HG03342 (cell line): ENCODE measurements at regions not wholly inside any gene's neighbourhood (a gene's known extent, or its start where the extent isn't known, plus 50 kb on each side); places are given as distances from the start of the nearest gene placed in this dataset.
"Not testable (repeated sequence)": the region's sequence is repeated elsewhere in the genome, so short reads cannot be mapped to it uniquely, and the experiment has no call there.

Source experiments
- ATAC-seq: cut with Tn5 transposase; IDR thresholded peaks from one replicate; pipeline ENCODE4 v1.9.1; 2021; ENCODE audit warnings: mild to moderate bottlenecking, moderate library complexity; ENCODE audit not compliant: unreplicated experiment

DNA sequence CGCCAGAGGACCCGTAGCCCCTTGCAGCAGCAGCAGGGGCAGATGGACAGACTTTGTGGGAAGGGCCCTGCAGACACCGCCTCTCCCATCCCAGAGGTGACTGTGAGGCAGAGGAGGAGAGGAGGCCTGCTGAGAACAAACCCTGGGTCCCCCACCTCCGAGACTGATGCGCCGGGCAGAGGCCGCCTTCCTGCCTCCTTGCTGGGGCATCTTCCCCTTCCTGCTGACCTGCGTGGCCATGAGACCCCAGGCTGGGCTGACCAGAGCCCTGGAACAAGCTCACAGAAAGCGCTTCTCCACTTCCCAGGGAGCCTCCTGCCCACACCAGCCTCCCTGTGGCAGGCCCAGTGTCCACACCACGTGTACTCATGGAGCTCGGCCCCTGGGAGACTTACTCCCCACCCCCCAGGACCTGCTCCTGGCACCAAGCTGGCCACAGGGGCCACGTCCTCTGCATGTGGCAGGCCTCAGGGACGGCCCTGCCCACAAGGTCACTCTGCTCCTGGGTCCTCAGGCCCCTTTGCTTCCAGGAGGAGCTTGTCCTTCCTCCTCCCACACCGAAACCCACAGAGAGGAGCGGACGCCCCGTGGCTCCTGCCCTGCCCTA is 119.0 kb upstream of the ZNF469 start:
- ATAC-seq, result not testable (repeated sequence)

DNA sequence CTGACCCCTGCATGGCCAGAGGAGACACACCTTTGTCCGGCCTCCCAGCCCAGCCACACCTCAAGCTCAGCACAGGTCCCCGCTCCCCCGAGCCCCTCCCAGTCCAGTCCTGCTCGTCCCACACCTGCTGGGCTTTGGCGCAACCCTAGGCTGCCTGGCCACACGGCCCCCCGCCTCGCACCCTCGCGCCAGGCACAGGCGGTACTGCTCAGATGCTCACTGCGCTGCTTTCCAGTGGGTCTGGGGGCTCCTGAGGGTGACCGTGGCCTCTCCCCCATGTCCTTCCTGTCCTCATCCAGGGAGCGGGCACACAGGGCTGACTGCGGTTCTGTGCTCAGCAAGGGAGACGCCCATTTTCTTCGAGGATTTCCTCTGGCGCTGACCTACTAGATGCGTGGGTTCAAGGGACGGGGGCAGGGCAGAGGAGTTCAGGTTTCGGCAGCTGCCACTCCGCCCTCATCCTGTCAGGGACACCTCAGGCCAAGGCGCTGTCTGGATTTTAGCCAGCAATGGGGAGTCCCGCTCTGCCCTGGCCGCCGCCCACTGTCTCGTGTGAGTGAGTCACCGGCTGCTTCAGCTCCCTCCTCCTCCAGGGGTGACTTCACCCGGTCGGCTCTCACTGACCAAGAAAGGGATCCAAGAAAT is 118.0 kb upstream of the ZNF469 start:
- peak; percentile 58 for ATAC-seq

DNA sequence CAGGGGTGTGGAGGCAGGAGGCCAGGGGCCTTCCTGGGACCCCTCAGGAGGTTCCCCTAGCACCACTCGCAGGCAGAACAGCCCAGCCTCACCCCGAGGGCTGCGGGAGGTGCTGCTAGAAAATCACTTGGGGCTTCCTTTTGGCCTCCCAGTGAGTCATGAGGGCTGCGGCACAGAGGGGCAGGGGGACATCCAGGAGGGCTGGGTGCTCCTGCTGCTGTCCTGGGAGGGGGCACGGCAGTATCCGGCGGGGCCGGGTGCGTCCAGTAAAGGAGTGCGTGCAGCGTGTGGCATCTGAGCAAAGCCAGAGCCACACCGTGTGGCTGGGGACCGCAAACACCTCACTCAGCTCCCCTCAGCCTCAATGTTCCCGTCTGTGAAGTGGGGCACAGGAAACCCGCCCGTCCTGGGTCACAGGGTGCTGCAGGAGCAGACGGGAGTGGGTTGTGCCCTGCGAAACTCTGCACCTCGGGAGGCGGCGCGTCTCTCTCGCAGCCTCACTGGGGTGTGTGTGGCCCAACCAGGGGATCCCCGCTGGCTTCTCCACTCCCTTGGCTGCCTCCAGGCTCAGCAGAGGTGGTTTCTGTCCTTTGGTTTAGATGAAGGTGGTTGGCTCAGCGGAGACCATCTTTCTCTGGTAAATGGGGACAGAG is 117.3 kb upstream of the ZNF469 start:
- not testable (repeated sequence) for ATAC-seq

DNA sequence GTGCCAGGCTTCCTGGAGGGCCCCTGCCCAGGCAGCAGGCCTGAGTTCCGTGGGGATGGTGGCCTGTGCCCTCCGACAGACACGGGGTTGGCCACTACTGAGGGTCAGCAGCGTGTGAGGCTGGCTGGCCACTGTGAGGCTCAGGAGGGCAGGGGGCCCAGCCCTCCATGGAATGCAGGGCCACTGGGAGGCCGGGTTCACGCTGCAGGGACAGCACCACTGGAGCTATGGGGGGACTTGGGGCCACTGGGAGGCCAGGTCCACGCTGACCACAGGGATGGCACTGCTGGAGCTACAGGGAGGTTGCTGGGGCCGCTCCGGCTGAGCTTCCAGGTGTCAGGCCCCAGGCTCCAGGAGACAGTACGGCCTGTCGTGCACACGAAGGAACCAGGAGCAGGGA is 116.7 kb upstream of the ZNF469 start:
- ATAC-seq, result not testable (repeated sequence)

DNA sequence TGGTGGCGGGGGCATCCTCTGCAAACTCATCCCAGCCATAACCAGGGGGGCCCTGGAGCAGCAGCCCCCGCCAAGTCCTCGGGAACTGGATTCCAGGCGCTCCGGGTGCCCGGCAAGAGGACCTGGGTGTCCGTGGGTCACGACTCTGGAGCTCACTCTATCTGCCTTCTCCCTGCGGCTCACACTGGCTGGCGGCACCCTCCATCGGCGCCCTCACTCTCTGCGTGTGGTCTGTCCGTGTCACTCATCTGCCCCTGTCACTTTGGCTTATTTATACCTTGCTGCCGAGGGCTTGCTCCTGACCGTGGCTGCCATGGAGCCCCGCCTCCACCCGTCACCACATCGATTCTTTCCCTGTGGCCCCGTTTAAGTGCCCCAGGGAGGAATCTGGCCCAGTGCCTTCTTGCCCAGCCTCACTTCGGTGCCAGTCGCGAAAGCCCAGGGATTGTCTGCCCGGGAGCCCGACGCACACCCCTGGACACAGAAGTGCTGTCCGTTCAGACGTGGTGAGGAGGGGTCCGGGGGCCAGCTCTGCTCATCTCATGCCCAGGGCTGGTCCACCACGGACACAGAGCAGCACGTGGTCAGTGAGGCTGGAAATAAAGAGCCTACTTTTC is 115.7 kb upstream of the ZNF469 start:
- ATAC-seq, result not testable (repeated sequence)

DNA sequence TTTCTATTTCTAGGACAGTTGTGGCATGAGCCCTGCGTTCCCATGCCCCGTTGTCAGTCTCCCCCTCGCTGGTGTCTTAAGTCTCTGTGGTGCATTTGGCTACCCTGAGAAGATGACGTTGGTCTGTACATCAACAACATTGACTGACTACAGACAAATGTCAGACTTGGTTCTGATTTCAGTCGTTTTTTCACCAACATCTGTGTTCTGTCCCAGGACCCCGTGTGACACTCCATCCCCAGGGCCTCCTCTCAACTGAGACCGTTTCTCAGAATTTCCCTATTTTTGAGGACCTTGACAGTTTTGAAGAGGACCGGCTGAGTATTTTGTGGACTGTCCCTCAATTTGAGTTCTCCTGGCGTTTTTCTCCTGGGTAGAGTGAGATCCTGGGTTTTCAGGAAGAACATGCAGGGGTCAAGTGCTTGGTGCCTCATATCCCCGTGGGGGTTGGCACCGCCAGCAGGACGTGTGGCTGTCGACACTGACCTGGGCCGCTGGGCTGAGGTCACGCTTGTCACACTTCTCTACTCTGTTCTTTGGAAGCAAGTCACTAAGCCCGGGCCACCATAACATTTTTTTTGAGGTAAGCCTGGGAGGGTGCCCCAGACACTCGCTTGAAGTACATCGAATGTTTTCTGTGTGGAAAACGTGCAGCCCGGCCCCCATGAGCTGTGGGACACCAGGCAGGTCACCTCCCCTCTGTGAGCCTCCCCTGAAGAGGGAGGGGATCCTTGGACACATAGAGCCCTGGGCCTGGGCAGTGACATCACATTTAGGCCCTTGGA is 114.4 kb upstream of the ZNF469 start:
- not testable (repeated sequence) for ATAC-seq

DNA sequence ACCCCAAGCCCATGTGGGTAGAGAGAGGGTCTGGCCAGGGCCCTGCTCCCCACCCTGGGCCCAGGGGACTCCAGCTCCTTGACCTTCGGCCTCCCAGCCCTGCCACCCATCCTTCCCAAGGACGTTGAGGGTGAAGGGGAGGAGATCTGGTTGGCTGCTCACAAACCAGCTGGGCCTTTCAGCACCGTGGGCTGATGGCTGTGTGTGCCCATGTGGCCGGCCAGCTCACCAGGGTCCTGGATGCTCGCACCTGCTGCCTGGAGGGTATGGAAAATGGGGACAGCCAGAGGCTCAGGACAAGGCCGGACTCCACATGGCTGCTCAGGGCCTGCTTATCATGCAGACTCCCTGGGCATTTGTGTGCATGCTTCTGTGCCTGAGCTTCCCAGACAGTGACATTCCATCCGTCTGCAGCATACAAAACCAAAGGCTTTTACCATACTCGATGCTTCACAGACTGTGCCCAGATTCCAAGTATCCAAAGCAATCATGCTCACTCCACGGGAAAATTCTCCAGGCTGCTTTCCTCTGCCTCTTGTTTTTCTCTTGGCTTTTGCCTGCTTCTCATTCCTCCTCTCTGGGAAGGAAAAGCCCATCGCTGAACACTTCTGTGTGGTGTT is 112.5 kb upstream of the ZNF469 start:
- ATAC-seq, result not testable (repeated sequence)

DNA sequence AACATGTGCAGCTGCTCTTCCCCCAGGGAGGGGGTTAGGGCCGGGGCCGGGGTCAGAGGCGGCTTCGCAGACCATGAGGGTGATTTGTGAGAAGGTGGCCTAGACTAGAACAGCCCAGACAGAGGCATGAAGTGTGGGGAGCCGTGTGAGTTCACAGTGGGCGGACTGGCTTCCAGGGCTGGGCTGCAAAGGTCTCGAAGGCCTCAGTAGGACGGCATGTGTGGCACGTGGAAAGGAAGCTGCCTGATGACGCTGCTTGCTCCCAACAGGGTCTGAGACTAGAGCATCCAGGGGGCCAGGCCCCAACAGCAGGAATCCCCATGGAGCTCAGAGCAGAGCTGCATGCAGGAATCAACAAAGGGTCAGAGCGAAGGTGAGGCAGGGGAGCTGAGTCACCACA is 111.5 kb upstream of the ZNF469 start:
- ATAC-seq, result not testable (repeated sequence)

DNA sequence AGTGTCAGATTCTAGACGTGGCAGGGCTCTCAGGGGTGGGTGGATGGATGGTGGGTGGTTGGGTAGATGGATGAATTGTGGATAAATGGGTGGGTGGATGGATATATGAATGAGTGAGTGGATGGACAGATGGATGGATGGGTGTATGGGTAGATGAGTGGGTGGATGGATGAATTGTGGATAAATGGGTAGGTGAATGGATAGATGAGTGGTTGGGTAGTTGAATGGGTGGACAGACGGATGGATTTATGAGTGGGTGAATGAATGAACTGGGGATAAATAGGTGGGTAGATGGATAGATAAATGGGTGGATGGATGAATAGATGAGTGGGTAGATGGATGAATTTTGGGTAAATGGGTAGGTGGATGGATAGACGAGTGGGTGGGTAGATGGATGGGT is 111.0 kb upstream of the ZNF469 start:
- ATAC-seq, result not testable (repeated sequence)

DNA sequence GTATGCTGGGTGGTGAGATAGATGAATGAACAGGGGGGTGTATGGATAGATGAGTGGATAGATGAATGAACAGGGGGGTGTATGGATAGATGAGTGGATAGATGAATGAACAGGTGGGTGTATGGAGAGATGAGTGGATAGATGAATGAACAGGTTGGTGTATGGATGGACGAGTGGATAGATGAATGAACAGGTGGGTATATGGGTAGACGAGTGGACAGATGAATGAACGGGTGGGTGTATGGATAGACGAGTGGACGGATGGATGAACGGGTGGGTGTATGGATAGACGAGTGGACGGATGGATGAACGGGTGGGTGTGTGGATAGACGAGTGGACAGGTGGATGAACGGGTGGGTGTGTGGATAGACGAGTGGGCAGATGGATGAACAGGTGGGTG is 110.3 kb upstream of the ZNF469 start:
- ATAC-seq, result not testable (repeated sequence)

DNA sequence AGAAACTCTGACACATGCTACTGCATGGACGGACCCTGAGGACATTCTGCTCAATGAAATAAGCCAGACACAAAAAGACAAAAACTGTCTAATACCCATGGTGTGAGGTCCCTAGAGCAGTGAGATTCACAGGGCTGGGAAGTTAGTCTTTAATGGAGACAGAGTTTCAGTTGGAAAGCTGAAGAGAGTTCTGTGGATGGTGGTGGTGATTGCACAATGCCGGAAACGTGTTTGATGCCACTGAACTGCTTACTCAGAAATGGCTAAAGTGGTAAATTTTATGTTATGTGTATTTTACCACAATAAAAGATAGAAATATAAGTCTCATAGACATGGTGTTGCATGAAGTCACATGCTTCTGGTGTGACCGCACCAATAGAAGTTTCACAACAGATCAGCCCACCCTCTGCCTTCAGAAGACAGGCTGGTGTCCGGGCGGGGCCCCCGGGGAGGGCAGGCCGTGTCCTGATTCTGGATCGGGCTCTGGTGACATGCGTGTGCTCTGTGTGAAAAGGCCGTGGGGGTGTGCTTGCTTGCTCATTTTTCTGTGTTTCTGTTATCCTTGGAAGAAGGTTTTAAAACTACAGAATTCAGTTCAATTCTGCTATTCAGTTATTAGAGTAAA is 108.5 kb upstream of the ZNF469 start:
- not testable (repeated sequence) for ATAC-seq

DNA sequence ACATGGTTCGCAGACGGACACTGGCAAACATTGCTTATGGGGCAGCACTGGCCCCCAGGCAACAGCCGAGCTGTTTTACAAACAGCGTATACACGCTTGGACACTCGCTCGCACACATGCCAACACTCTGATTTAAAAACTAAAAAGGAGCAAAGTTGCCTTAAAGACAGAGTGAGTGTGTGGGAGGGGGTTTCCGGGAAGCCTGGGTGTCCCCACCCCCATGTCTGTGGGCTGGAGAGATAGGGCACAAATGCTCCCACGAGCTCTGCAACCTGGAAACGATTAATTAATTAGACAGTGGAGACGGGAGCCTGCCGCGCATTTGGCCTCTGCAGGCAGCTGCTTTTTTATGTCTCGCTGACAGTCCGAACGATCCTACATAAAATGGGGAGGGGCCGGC is 107.9 kb upstream of the ZNF469 start:
- ATAC-seq, result no peak

DNA sequence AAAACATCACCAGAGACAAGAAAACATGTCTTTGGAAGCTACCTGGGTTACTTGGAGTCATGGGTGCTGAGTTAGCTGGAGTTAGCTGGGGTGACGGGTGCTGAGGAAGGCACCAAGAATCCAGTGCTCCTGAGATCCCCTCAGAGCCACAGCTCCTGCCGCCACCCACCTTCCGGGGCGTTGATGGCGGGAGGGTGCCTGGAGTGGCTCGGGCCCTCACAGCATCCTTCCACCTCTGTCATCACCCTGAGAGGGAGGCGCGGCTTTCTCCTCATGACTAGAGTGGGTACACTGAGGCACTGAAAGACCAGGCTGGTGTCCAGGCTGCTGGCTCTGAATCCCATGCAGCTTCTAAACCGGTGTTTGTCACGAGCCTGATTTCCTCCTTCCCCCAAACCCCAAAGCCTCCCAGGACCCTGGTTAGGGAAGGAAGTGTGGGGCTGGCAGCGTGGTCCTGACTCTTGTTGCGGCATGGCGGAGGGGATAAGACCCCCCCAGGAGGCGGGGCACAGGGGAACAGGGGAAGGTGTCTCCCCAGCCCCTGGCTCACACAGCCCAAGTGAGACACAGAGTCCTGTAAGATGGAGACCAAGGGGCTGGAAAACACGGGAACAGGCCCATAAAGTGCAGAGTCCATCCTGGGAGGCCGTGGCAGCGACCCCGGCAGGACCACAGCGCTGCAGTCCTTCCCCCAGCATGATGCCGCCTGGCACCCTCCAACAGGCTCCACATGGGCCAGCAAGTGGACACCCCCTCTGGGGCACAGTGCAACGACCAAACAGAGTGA is 107.2 kb upstream of the ZNF469 start:
- not testable (repeated sequence) for ATAC-seq

DNA sequence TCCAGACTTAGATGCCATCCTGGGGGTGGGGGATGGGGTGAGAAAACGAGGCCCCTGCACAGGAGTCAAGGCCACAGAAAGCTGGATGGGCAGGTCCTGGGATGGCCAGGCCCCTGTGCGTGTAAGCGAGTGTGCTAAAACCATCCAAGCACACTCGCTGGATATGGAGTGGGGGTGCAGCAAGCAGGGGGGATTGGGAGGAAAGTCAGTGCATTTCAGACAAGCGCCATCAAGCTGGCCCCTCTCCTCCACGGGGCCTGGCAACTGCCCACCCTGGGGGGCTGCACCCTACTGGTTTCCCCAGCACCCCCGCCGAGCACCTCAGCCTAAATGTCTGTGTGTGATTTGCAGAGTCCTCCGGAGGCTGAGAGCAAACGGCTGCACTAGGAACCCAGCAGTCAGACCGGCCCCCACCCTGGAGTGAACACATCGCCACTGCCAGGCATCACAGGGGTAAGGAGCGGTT is 106.6 kb upstream of the ZNF469 start:
- not testable (repeated sequence) for ATAC-seq

DNA sequence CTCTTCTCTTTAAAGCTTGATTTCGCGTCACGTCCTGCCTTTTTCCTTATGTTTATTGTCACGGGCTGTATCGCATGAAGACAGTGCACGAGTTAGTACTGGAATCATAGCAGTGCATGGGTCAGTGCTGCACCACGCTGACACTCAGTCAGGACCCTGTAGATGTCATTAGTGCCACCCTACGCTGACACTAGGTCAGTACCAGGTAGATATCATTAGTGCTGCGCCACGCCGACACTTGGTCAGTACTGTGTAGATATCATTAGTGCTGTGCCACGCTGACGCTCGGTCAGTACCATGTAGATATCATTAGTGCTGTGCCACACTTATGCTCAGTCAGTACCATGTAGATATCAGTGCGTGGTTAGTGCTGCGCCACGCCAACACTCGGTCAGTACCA is 106.2 kb upstream of the ZNF469 start:
- ATAC-seq, result no peak

DNA sequence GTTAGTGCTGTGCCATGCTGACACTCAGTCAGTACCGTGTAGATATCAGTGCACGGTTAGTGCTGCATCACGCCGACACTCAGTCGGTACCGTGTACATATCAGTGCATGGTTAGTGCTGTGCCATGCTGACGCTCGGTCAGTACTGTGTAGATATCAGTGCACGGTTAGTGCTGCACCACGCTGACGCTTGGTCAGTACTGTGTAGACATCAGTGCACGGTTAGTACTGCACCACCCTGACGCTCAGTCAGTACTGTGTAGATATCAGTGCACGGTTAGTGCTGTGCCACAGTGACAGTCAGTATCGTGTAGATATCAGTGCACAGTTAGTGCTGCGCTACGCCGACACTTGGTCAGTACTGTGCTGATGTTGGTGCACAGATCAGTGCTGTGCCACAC is 102.8 kb upstream of the ZNF469 start:
- ATAC-seq, result no peak

DNA sequence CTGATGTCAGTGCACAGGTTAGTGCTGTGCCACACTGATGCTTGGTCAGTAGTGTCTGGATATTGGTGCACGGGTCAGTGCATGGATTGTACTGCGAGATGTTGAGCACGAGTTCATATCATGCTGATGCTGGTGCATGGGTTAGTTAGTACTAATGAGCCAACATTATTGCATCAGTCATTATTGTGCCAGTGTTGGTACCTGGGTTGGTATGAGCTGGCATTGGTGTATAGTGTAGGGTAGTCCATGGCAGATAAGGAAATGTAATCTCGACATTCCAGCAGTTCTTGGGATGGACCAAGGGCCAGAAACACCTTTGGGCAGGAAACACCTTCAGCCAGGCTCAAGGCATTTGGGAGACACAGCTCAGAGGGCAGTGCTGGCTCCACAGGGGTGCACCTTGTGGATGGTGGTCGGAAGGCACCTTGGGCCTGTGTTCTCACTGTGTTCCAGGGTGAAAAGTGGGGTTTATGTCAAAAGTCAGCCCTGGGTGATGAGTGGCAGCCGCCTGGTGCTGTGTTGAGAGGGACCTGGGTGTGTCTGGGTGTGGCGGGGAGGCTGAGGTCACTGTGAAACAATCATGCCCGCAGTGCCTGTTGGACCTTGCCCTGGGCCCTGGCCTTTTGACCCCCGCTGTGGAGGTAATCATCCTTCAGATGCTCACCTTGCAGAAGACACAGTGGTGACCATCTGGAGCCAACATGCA is 100.7 kb upstream of the ZNF469 start:
- ATAC-seq, result no peak

DNA sequence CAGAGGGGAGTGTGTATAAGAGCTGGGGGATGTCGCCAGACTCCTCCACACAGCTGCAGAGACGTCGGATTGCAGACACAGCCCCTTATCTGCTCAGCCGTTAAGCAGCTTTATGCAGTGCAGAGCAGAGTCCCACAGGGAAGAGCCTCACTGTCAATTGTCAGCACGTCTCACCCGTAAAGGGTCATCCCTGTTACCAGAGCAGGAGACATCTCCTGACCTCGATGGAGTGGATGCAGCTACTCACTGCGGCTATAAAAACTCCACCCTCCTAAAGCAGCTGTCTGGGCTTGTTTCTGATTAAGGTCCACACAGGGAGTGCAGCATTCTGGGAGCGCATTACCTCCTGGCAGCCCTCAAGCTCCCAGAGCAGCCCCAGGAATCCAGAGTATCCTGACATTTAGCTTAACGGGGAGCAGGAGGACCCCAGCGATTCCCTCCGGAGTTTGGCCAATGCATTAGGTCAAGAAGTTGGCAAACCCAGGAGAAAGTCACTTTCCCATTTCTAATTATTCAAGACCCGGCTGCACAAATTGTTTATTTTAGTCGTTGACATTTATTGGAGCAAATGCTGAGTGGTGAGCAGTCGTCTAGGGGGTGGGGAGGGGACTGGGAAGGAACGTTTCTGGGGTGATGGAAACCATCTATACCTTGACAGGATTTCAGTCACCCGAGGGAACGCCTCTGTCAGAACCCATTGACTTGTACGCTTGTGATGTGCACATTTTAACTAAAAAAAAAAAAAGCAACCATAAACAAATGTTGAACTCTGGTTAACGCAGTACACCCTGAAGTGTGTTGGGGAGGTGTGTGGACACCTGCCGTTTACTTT is 100.0 kb upstream of the ZNF469 start:
- ATAC-seq, result no peak
